ENCODE measurements at regions not wholly inside any gene's neighbourhood (a gene's known extent, or its start where the extent isn't known, plus 50 kb on each side); places are given as distances from the start of the nearest gene placed in this dataset.

DNA sequence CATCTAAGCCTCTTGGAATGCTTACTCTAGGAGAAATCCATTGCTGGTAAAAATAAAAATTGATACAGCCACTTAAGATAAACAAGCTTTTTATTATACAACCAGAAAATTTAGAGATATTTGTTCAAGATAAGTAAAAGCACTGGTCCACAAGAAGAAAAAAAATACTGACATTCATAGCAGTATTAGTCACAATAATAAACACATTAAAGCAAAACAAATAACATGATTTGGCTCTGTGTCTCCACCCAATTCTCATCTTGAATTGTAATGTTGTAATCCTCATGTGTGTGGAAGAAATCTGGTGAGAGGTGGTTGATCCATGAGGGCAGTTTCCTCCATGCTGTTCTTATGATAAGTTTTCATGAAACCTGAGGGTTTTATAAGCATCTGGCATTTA, 1093.5 kb upstream of the ADGRB3 start:
- TF ChIP-seq, protein P1, sequence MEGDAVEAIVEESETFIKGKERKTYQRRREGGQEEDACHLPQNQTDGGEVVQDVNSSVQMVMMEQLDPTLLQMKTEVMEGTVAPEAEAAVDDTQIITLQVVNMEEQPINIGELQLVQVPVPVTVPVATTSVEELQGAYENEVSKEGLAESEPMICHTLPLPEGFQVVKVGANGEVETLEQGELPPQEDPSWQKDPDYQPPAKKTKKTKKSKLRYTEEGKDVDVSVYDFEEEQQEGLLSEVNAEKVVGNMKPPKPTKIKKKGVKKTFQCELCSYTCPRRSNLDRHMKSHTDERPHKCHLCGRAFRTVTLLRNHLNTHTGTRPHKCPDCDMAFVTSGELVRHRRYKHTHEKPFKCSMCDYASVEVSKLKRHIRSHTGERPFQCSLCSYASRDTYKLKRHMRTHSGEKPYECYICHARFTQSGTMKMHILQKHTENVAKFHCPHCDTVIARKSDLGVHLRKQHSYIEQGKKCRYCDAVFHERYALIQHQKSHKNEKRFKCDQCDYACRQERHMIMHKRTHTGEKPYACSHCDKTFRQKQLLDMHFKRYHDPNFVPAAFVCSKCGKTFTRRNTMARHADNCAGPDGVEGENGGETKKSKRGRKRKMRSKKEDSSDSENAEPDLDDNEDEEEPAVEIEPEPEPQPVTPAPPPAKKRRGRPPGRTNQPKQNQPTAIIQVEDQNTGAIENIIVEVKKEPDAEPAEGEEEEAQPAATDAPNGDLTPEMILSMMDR (IDR thresholded peaks at IDR 0.05): no peak
- TF ChIP-seq POLR2A (IDR thresholded peaks at IDR 0.05): no peak
